ENCODE measurements at regions not wholly inside any gene's neighbourhood (a gene's known extent, or its start where the extent isn't known, plus 50 kb on each side); places are given as distances from the start of the nearest gene placed in this dataset.

DNA sequence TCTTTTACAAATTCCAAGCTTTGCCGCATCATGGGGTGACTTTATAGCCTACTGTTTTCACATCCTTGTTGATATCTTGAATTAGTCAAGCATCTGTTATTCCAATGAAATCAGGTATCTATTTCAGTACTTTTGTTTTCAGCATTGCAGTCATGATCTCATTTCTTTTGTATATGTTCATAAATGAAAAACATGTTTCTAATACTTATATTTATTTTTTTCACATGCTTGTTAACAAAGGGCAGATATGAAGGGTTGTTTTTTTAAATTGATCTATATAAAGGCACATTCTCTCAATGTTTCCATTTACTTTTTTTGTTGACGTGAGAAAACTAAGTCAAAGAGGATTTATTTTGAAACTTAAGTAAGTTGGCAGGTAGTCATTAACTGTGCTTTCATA is 964.8 kb downstream of the JRKL start:
- Histone ChIP-seq H3K27ac (no peak overlapping the region), H3K4me3 (replicated peaks in 1 of 3) (no peak overlapping the region), H3K4me1 (no peaks in the 10 kb centered on the region), H3K9me3 (no peaks in the 10 kb centered on the region), H3K27me3 (no peaks in the 10 kb centered on the region), H3K36me3 (no peaks in the 10 kb centered on the region)
- intact Hi-C loops (cut with DNase I): no loop called here
- WGBS, 2 donors: 78 to 84% methylated on average over 2 of the region's 2 CpGs
- DNase-seq: no peak
- TF ChIP-seq POLR2A (IDR thresholded peaks at IDR 0.05): no peak
- no peak for TF ChIP-seq CTCF (IDR thresholded peaks at IDR 0.05)

DNA sequence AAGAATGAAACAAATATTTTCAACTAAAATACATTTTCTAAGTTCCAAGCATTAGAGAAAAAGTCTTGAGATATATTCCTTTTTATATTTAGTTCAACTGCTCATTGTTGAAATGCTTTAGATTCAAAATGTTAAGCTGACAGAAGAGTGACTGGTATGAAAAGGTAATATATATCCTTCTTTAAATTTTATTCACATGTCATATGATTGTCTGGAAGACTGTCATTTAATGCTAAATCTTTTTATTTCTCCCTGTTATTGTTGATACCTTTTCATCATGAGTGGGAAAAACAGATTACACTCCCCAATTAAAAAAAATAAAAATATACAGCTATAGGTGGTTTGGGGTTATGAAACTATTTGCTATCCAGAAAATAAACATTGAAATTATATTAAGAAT is 965.4 kb downstream of the JRKL start:
- intact Hi-C loops (cut with DNase I): no loop called here

GRCh38 chr11:97356144-97356543 is 966.3 kb downstream of the JRKL start:
- intact Hi-C loops (cut with DNase I): no loop called here
- no peaks in the 10 kb centered on the region for H3K27me3 ChIP-seq
- no peaks in the 10 kb centered on the region for H3K4me1 ChIP-seq
- no peak overlapping the region for H3K4me3 ChIP-seq (replicated peaks in 1 of 3)
- H3K9me3 ChIP-seq: no peaks in the 10 kb centered on the region
- 58 to 60% methylated on average over 3 of the region's 3 CpGs for WGBS, 2 donors
- TF ChIP-seq CTCF (IDR thresholded peaks at IDR 0.05) (no peak), POLR2A (IDR thresholded peaks at IDR 0.05) (no peak)
- no peak overlapping the region for H3K27ac ChIP-seq
- no peaks in the 10 kb centered on the region for H3K36me3 ChIP-seq
- DNase-seq: no peak

More for the DNA sequence above, 965.4 kb downstream of the JRKL start:
- Histone ChIP-seq H3K27me3 (no peaks in the 10 kb centered on the region), H3K4me3 (replicated peaks in 1 of 3) (no peak overlapping the region), H3K4me1 (no peaks in the 10 kb centered on the region), H3K36me3 (no peaks in the 10 kb centered on the region), H3K27ac (no peak overlapping the region), H3K9me3 (no peaks in the 10 kb centered on the region)
- no peak for DNase-seq
- TF ChIP-seq CTCF (IDR thresholded peaks at IDR 0.05): no peak
- TF ChIP-seq POLR2A (IDR thresholded peaks at IDR 0.05): no peak

GRCh38 chr11:97359016-97359415 is 969.2 kb downstream of the JRKL start:
- no peaks in the 10 kb centered on the region for H3K27me3 ChIP-seq
- H3K4me1 ChIP-seq: no peaks in the 10 kb centered on the region
- no peak for DNase-seq
- no peaks in the 10 kb centered on the region for H3K36me3 ChIP-seq
- intact Hi-C loops (cut with DNase I): no loop called here
- TF ChIP-seq POLR2A (IDR thresholded peaks at IDR 0.05) (no peak), CTCF (IDR thresholded peaks at IDR 0.05) (no peak)
- no peaks in the 10 kb centered on the region for H3K9me3 ChIP-seq
- no peak overlapping the region for H3K27ac ChIP-seq
- no peak overlapping the region for H3K4me3 ChIP-seq (replicated peaks in 1 of 3)
- WGBS, 2 donors: 95 to 96% methylated on average over 4 of the region's 4 CpGs

DNA sequence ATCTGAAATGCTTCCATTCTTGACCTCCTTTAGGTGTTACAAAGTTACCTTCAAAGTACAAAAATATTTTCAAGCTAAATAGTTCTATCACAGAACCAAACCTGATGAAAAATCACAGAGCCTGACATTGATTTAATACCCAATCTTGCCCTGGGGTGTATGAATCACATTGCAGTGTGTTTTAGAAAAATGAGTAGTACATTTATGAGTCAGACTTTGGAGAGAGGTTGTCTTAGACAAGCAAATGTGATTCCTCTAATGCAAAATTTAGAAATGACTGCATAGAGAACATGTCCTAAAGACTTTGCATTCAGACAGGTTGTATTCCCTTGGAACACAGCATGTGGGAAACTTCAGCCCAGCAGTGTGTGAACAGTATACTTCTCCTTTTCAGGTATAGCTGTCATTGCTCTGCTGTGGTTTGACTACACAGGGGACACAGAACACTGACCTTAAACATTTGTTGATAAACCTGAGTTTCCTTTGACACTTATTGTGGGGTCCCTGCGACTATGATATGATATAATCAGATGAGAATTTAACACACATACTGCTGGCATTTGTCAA is 972.1 kb downstream of the JRKL start:
- intact Hi-C loops (cut with DNase I): no loop called here
- TF ChIP-seq CTCF (IDR thresholded peaks at IDR 0.05) (no peak), POLR2A (IDR thresholded peaks at IDR 0.05) (no peak)
- WGBS, 2 donors: 44 to 70% methylated on average over 1 of the region's 1 CpG

More for the DNA sequence above, 972.1 kb downstream of the JRKL start:
- H3K9me3 ChIP-seq: no peaks in the 10 kb centered on the region
- no peak overlapping the region for H3K4me3 ChIP-seq (replicated peaks in 1 of 3)
- no peak overlapping the region for H3K27ac ChIP-seq
- DNase-seq: no peak
- no peaks in the 10 kb centered on the region for H3K36me3 ChIP-seq
- H3K27me3 ChIP-seq: no peaks in the 10 kb centered on the region
- H3K4me1 ChIP-seq: no peaks in the 10 kb centered on the region
